Calu3 (cell line): ENCODE measurements at regions not wholly inside any gene's neighbourhood (a gene's known extent, or its start where the extent isn't known, plus 50 kb on each side); places are given as distances from the start of the nearest gene placed in this dataset.
"Not testable (repeated sequence)": the region's sequence is repeated elsewhere in the genome, so short reads cannot be mapped to it uniquely, and the experiment has no call there.

Experiments used
- BruUV-seq: library from RNA; stranded (reverse); fragments of 400-500 nt; replicated peaks from 2 replicates; lab custom pipeline; 2021; lab: Mats Ljungman, UMichigan
- CTCF ChIA-PET: fragments of 300-600 bp; sonication (Branson Sonifier 250); formaldehyde crosslinking; loops from one replicate; lab custom pipeline; 2022; ENCODE audit warnings: antibody characterized with exemption; lab: Charles Lee
- DNase-seq: peaks from one replicate; pipeline ENCODE4 v3.0.0; 2022
- H3K27ac Mint-ChIP-seq: one replicate; pipeline ENCODE4 v1.8.0; 2022; ENCODE audit warnings: mixed read lengths; ENCODE audit not compliant: unreplicated experiment
- H3K27me3 Mint-ChIP-seq: one replicate; pipeline ENCODE4 v1.8.0; 2022; ENCODE audit warnings: mixed read lengths; ENCODE audit not compliant: unreplicated experiment
- H3K36me3 Mint-ChIP-seq: one replicate; pipeline ENCODE4 v1.8.0; 2022; ENCODE audit warnings: mild to moderate bottlenecking, moderate library complexity, mixed read lengths; ENCODE audit not compliant: insufficient read depth, unreplicated experiment
- H3K4me1 Mint-ChIP-seq: one replicate; pipeline ENCODE4 v1.8.0; 2022; ENCODE audit warnings: mild to moderate bottlenecking, low read depth, mixed read lengths; ENCODE audit not compliant: unreplicated experiment
- H3K4me3 Mint-ChIP-seq: one replicate; pipeline ENCODE4 v1.8.0; 2022; ENCODE audit warnings: mild to moderate bottlenecking, low read depth, moderate library complexity, mixed read lengths; ENCODE audit not compliant: unreplicated experiment
- H3K9me3 Mint-ChIP-seq: one replicate; pipeline ENCODE4 v1.8.0; 2022; ENCODE audit warnings: low read depth, mixed read lengths; ENCODE audit not compliant: unreplicated experiment
- intact Hi-C: fragments of 100-400 bp; cut with micrococcal nuclease; formaldehyde crosslinking; loops from one replicate; pipeline ENCODE4 v1.10.0; 2022; ENCODE audit not compliant: unreplicated experiment
- TF ChIP-seq, protein P1 (sequence below): fragments of 200-600 bp; IDR thresholded peaks from one replicate; pipeline ENCODE4 v1.8.0; 2022; ENCODE audit warnings: antibody characterized with exemption; ENCODE audit not compliant: unreplicated experiment

DNA sequence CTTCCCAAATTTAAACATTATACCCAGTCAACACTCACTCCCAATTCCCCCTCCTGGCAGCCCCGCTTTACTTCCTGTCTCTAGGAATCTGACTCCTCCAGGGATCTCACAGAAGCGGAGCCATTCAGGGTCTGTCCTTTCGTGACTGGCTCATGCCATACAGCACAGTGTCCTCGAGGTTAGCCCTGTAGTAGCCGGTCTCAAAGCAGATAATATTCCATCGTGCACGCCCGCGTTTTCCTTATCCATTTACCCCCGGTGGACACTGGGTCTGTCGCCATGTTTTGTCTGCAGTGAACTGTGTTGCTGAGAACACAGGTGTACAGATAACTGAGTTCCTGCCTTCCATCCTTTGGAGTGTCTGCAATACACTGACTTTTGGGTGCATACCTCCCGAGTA is 95.3 kb downstream of the TTLL2 start:
- DNase-seq = no peak
- no TSS peak for BruUV-seq
- TF ChIP-seq, protein P1, sequence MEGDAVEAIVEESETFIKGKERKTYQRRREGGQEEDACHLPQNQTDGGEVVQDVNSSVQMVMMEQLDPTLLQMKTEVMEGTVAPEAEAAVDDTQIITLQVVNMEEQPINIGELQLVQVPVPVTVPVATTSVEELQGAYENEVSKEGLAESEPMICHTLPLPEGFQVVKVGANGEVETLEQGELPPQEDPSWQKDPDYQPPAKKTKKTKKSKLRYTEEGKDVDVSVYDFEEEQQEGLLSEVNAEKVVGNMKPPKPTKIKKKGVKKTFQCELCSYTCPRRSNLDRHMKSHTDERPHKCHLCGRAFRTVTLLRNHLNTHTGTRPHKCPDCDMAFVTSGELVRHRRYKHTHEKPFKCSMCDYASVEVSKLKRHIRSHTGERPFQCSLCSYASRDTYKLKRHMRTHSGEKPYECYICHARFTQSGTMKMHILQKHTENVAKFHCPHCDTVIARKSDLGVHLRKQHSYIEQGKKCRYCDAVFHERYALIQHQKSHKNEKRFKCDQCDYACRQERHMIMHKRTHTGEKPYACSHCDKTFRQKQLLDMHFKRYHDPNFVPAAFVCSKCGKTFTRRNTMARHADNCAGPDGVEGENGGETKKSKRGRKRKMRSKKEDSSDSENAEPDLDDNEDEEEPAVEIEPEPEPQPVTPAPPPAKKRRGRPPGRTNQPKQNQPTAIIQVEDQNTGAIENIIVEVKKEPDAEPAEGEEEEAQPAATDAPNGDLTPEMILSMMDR = no peak
- CTCF ChIA-PET = no interaction called here
- Mint-ChIP-seq H3K27me3 (peaks cover 58% of the 10 kb centered on the region), H3K9me3 (no peaks in the 10 kb centered on the region), H3K4me3 (no peak overlapping the region), H3K36me3 (peaks cover 9% of the 10 kb centered on the region), H3K27ac (no peak overlapping the region), H3K4me1 (peaks cover 8% of the 10 kb centered on the region)
- intact Hi-C loops = no loop called here

DNA sequence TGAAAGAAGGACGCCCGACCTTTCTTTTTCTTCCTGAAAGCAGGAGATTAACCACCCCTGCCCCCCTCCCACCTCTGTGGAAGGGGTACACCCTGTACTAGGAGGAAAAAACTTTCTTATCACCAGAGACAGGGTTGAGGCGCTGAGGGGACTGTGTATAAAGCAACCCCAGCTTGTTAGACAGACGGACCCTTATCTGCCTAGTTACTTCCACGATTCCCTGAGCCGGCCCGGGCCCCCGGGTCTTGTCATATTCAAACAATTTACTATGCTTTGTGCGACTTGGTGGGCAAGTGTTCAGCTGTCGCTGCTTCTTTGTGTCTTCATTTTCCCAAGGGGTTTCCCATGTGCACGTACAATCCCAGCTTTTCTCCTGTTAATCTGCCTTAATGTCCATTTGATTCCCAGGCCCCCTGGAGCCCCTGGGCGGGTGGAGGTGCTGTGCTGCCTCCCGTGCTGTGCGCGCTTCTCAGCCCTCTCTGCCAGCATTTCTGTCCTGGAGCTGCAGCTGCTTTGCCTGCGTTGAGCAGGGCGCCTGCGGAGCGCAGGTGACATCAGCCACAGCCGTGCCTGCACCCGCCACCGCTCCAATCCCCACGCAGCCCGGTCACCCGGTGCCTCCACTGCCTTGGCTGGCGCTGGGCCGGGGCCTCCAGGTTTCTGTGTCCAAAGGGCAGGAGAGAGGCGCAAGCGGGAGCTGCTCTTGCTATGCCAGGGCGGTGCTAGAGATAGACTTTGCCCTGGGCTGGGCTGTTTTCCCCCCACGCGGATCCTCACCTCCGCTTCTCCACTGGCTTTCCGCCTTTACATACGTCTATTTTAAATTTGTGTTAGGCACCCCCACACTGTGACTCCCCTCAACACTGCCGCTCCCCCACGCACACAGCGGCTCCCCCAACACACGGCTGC is 96.2 kb downstream of the TTLL2 start:
- BruUV-seq = no TSS peak
- Mint-ChIP-seq H3K27ac (no peak overlapping the region), H3K9me3 (no peaks in the 10 kb centered on the region), H3K4me1 (peaks cover 8% of the 10 kb centered on the region), H3K36me3 (peaks cover 9% of the 10 kb centered on the region), H3K27me3 (peaks cover 65% of the 10 kb centered on the region), H3K4me3 (peak overlapping the region; percentile 66)
- DNase-seq = peak; percentile 40
- TF ChIP-seq, protein P1 = no peak
- intact Hi-C loops = no loop called here
- CTCF ChIA-PET = interaction anchor here (0.7 kb wide), 1 partner anchor 278 kb away, joined by 3 read pairs; no protein-coding TSS in a partner anchor

DNA sequence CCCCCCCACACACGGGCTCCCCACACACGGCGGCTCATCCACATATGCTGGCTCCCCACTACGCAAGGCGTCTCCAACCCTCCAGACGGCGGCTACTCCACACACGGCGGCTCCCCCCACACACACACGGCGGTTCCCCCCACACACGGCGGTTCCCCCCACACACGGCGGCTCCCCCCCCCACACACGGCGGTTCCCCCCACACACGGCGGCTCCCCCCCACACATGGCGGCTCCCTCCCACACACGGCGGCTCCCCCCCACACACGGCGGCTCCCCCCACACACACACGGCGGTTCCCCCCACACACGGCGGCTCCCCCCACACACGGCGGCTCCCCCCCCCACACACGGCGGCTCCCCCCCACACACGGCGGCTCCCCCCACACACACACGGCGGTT is 97.1 kb downstream of the TTLL2 start:
- H3K36me3 Mint-ChIP-seq, DNase-seq, BruUV-seq, intact Hi-C loops, H3K4me1 Mint-ChIP-seq, H3K9me3 Mint-ChIP-seq, H3K27ac Mint-ChIP-seq: not testable (repeated sequence)
- peaks cover 65% of the 10 kb centered on the region for H3K27me3 Mint-ChIP-seq
- H3K4me3 Mint-ChIP-seq = peak overlapping the region; percentile 66
- CTCF ChIA-PET = interaction anchor here (0.7 kb wide), 1 partner anchor 278 kb away, joined by 3 read pairs; no protein-coding TSS in a partner anchor

DNA sequence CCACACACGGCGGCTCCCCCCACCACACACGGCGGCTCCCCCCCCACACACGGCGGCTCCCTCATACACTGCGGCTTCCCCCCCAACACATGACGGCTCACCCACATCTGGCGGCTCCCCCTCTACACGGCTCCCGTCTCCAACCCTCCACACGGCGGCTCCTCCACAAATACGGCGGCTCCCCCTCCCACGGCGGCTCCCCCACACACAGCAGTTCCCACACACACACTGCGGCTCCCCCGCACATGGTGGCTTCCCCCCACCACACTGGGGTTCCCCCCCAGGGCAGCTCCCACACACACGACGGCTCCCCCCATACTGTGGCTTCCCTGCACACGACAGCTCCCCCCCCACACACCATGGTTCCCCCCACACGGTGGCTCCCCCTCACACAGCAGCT is 98.0 kb downstream of the TTLL2 start:
- CTCF ChIA-PET = interaction anchor here (0.6 to 0.7 kb wide), 2 partner anchors 20 to 649 kb away, joined by 4 to 7 read pairs; no protein-coding TSS in a partner anchor
- TF ChIP-seq, protein P1 = no peak
- H3K36me3 Mint-ChIP-seq = peaks cover 9% of the 10 kb centered on the region
- no peak overlapping the region for H3K27ac Mint-ChIP-seq
- peaks cover 65% of the 10 kb centered on the region for H3K27me3 Mint-ChIP-seq
- no TSS peak for BruUV-seq
- DNase-seq = no peak
- H3K9me3 Mint-ChIP-seq = no peaks in the 10 kb centered on the region
- intact Hi-C loops = no loop called here
- peaks cover 8% of the 10 kb centered on the region for H3K4me1 Mint-ChIP-seq
- H3K4me3 Mint-ChIP-seq = no peak overlapping the region
